GM23338 (cell line): ENCODE measurements at regions not wholly inside any gene's neighbourhood (a gene's known extent, or its start where the extent isn't known, plus 50 kb on each side); places are given as distances from the start of the nearest gene placed in this dataset.

Source experiments
- ATAC-seq: fragments of 200-7000 bp; cut with Tn5 transposase; 3 replicates; pipeline ENCODE4 v1.9.1; 2020
- DNase-seq: peaks from one replicate; pipeline ENCODE4 v3.0.0-alpha.2; 2015; ENCODE audit warnings: low spot score
- H2AFZ ChIP-seq: fragments of 200-600 bp; sonication (generic); 2 replicates; pipeline ENCODE4 v1.8.0; 2016; ENCODE audit warnings: antibody characterized with exemption, mild to moderate bottlenecking, moderate library complexity
- H3F3A ChIP-seq: fragments of 200-600 bp; sonication (generic); replicated peaks from 2 replicates; pipeline ENCODE4 v1.8.0; 2017; ENCODE audit warnings: antibody characterized with exemption, mixed run types, low read depth
- H3K27ac ChIP-seq: fragments of 200-600 bp; sonication (generic); 2 replicates; pipeline ENCODE4 v1.6.1; 2016; ENCODE audit warnings: low read depth
- H3K27me3 ChIP-seq: fragments of 200-600 bp; sonication (generic); 2 replicates; pipeline ENCODE4 v1.8.0; 2016; ENCODE audit warnings: mild to moderate bottlenecking, mixed run types, moderate library complexity; ENCODE audit not compliant: insufficient read depth
- H3K36me3 ChIP-seq: fragments of 200-600 bp; sonication (generic); 2 replicates; pipeline ENCODE4 v1.8.0; 2016; ENCODE audit warnings: mild to moderate bottlenecking; ENCODE audit not compliant: insufficient read depth
- H3K4me1 ChIP-seq: fragments of 200-600 bp; sonication (generic); 2 replicates; pipeline ENCODE4 v1.8.0; 2016; ENCODE audit warnings: mild to moderate bottlenecking, moderate library complexity; ENCODE audit not compliant: insufficient read depth
- H3K4me2 ChIP-seq: fragments of 200-600 bp; sonication (generic); 2 replicates; pipeline ENCODE4 v1.7.1; 2017; ENCODE audit warnings: mixed run types
- H3K4me3 ChIP-seq: fragments of 200-600 bp; sonication (generic); 2 replicates; pipeline ENCODE4 v1.6.1; 2016; ENCODE audit warnings: mixed run types
- H3K79me2 ChIP-seq: fragments of 200-600 bp; sonication (generic); replicated peaks from 2 replicates; pipeline ENCODE4 v1.8.0; 2017; ENCODE audit warnings: mild to moderate bottlenecking; ENCODE audit not compliant: insufficient read depth
- H3K9me2 ChIP-seq: fragments of 200-600 bp; sonication (generic); 2 replicates; pipeline ENCODE4 v1.8.0; 2017; ENCODE audit not compliant: insufficient read depth
- H4K20me1 ChIP-seq: fragments of 200-600 bp; sonication (generic); replicated peaks from 2 replicates; pipeline ENCODE4 v1.8.0; 2017; ENCODE audit warnings: mild to moderate bottlenecking; ENCODE audit not compliant: insufficient read depth
- H3K27ac Mint-ChIP-seq: 2 replicates; pipeline ENCODE4 v1.8.0; 2020; ENCODE audit warnings: inconsistent platforms, mild to moderate bottlenecking, moderate library complexity, mixed read lengths
- H3K27me3 Mint-ChIP-seq: 3 replicates; pipeline ENCODE4 v1.8.0; 2022; ENCODE audit warnings: low read depth, mild to moderate bottlenecking, moderate library complexity, mixed read lengths, inconsistent platforms; ENCODE audit not compliant: insufficient read depth, poor library complexity
- H3K36me3 Mint-ChIP-seq: 3 replicates; pipeline ENCODE4 v1.8.0; 2021; ENCODE audit warnings: low read depth, mild to moderate bottlenecking, inconsistent platforms, moderate library complexity, mixed read lengths
- H3K4me1 Mint-ChIP-seq: 3 replicates; pipeline ENCODE4 v1.8.0; 2020; ENCODE audit warnings: mild to moderate bottlenecking, inconsistent platforms, mixed read lengths
- H3K4me3 Mint-ChIP-seq: 3 replicates; pipeline ENCODE4 v1.8.0; 2021; ENCODE audit warnings: moderate library complexity, mild to moderate bottlenecking, inconsistent platforms, mixed read lengths
- H3K9me3 Mint-ChIP-seq: 3 replicates; pipeline ENCODE4 v1.8.0; 2020; ENCODE audit warnings: moderate library complexity, mild to moderate bottlenecking, inconsistent platforms, mixed read lengths
- CREB1 ChIP-seq: fragments of 250-450 bp; sonication (Bioruptor Pico); IDR thresholded peaks from 2 replicates; pipeline ENCODE4 v1.5.0; 2020; ENCODE audit warnings: low read depth, mild to moderate bottlenecking, moderate library complexity
- CTCF ChIP-seq, 2 experiments: fragments of 200-600 bp in 1 of 2; sonication (generic) in 1 of 2; conservative IDR thresholded peaks; 2 replicates each; pipeline versions ENCODE4 v1.5.1 to v1.6.1; 2016 to 2017; ENCODE audit warnings: antibody characterized with exemption in 2 of 2, low read depth in 2 of 2, mild to moderate bottlenecking in 2 of 2, moderate library complexity in 1 of 2
- ETS1 ChIP-seq: IDR thresholded peaks from 2 replicates; pipeline ENCODE4 v1.6.1; 2016; ENCODE audit warnings: antibody characterized with exemption
- EZH2 ChIP-seq: fragments of 200-600 bp; sonication (generic); IDR thresholded peaks from one replicate; pipeline ENCODE4 v1.8.0; 2017; ENCODE audit warnings: antibody characterized with exemption, mild to moderate bottlenecking, low read depth; ENCODE audit not compliant: unreplicated experiment
- EZH2phosphoT487 ChIP-seq: fragments of 200-600 bp; sonication (generic); IDR thresholded peaks from one replicate; pipeline ENCODE4 v1.8.1; 2018; ENCODE audit warnings: antibody characterized with exemption; ENCODE audit not compliant: unreplicated experiment
- JUNB ChIP-seq: IDR thresholded peaks from one replicate; pipeline ENCODE4 v1.6.1; 2016; ENCODE audit warnings: antibody characterized with exemption; ENCODE audit not compliant: unreplicated experiment
- NANOG ChIP-seq: IDR thresholded peaks from 2 replicates; pipeline ENCODE4 v1.6.1; 2016; ENCODE audit warnings: antibody characterized with exemption, borderline replicate concordance
- POLR2AphosphoS5 ChIP-seq: IDR thresholded peaks from 2 replicates; pipeline ENCODE4 v1.6.1; 2016; ENCODE audit warnings: antibody characterized with exemption, low read depth
- REST ChIP-seq: IDR thresholded peaks from one replicate; pipeline ENCODE4 v1.6.1; 2018; ENCODE audit warnings: antibody characterized with exemption; ENCODE audit not compliant: unreplicated experiment
- STAT1 ChIP-seq: IDR thresholded peaks from one replicate; pipeline ENCODE4 v1.6.1; 2016; ENCODE audit warnings: antibody characterized with exemption; ENCODE audit not compliant: unreplicated experiment
- ZNF114 ChIP-seq: fragments of 250-450 bp; sonication (Bioruptor Pico); IDR thresholded peaks from 2 replicates; pipeline ENCODE4 v1.5.0; 2020; ENCODE audit warnings: mild to moderate bottlenecking, moderate library complexity
- ZNF331 ChIP-seq: fragments of 250-450 bp; sonication (Bioruptor Pico); IDR thresholded peaks from 2 replicates; pipeline ENCODE4 v1.5.0; 2020; ENCODE audit warnings: low read depth, mild to moderate bottlenecking, moderate library complexity
- ZNF462 ChIP-seq: fragments of 250-450 bp; sonication (Bioruptor Pico); IDR thresholded peaks from 2 replicates; pipeline ENCODE4 v1.5.0; 2020; ENCODE audit warnings: mild to moderate bottlenecking, moderate library complexity

GRCh38 chr4:138301536-138301935 is 59.4 kb upstream of the SLC7A11 start:
- H3K9me2 ChIP-seq, result peaks cover 6% of the 10 kb centered on the region; the same call in 1 of the 2 replicates
- no peaks in the 10 kb centered on the region for H3K79me2 ChIP-seq
- H3K36me3 ChIP-seq, result no peaks in the 10 kb centered on the region
- H3K4me2 ChIP-seq, result no peak overlapping the region
- H3K27me3 ChIP-seq, result no peaks in the 10 kb centered on the region
- no peaks in the 10 kb centered on the region for H3F3A ChIP-seq
- DNase-seq (no peak), ATAC-seq (no peak)
- TF ChIP-seq EZH2 (no peak), NANOG (no peak), ZNF462 (CRISPR knock-in tag) (no peak), ETS1 (no peak), ZNF114 (CRISPR knock-in tag) (no peak), STAT1 (no peak), POLR2AphosphoS5 (no peak), JUNB (no peak), REST (no peak), CTCF (conservative IDR thresholded peaks at IDR 0.05; ENCODE audit: low read depth in 2 of 2) (no peak), EZH2phosphoT487 (no peak), CREB1 (CRISPR knock-in tag) (no peak), ZNF331 (no peak)
- Mint-ChIP-seq H3K27me3 (no peaks in the 10 kb centered on the region), H3K36me3 (no peaks in the 10 kb centered on the region), H3K4me1 (no peaks in the 10 kb centered on the region; the same call in 2 of the 3 replicates), H3K4me3 (no peak overlapping the region), H3K9me3 (no peaks in the 10 kb centered on the region; the same call in 2 of the 3 replicates), H3K27ac (no peak overlapping the region)
- H2AFZ ChIP-seq, result peak overlapping the region; percentile 16; the same call in 1 of the 2 replicates
- H3K4me1 ChIP-seq, result no peaks in the 10 kb centered on the region
- H3K4me3 ChIP-seq, result no peak overlapping the region
- no peak overlapping the region for H3K27ac ChIP-seq
- no peaks in the 10 kb centered on the region for H4K20me1 ChIP-seq
